GM23338 (cell line): ENCODE measurements at regions not wholly inside any gene's neighbourhood (a gene's known extent, or its start where the extent isn't known, plus 50 kb on each side); places are given as distances from the start of the nearest gene placed in this dataset.

Experiments
- CTCF ChIP-seq, 2 experiments: fragments of 200-600 bp in 1 of 2; sonication (generic) in 1 of 2; conservative IDR thresholded peaks; 2 replicates each; pipeline versions ENCODE4 v1.5.1 to v1.6.1; 2016 to 2017; ENCODE audit warnings: antibody characterized with exemption in 2 of 2, low read depth in 2 of 2, mild to moderate bottlenecking in 2 of 2, moderate library complexity in 1 of 2
- ETS1 ChIP-seq: IDR thresholded peaks from 2 replicates; pipeline ENCODE4 v1.6.1; 2016; ENCODE audit warnings: antibody characterized with exemption
- EZH2 ChIP-seq: fragments of 200-600 bp; sonication (generic); IDR thresholded peaks from one replicate; pipeline ENCODE4 v1.8.0; 2017; ENCODE audit warnings: antibody characterized with exemption, mild to moderate bottlenecking, low read depth; ENCODE audit not compliant: unreplicated experiment
- EZH2phosphoT487 ChIP-seq: fragments of 200-600 bp; sonication (generic); IDR thresholded peaks from one replicate; pipeline ENCODE4 v1.8.1; 2018; ENCODE audit warnings: antibody characterized with exemption; ENCODE audit not compliant: unreplicated experiment
- ZNF331 ChIP-seq: fragments of 250-450 bp; sonication (Bioruptor Pico); IDR thresholded peaks from 2 replicates; pipeline ENCODE4 v1.5.0; 2020; ENCODE audit warnings: low read depth, mild to moderate bottlenecking, moderate library complexity
- TF ChIP-seq, protein P1 (sequence below): IDR thresholded peaks from one replicate; pipeline ENCODE4 v1.6.1; 2018; ENCODE audit warnings: antibody characterized with exemption; ENCODE audit not compliant: unreplicated experiment

- TF ChIP-seq EZH2 (no peak), CTCF (conservative IDR thresholded peaks at IDR 0.05; ENCODE audit: low read depth in 2 of 2) (no peak), ETS1 (no peak), ZNF331 (CRISPR knock-in tag) (no peak), EZH2phosphoT487 (no peak)
- TF ChIP-seq, protein P1, sequence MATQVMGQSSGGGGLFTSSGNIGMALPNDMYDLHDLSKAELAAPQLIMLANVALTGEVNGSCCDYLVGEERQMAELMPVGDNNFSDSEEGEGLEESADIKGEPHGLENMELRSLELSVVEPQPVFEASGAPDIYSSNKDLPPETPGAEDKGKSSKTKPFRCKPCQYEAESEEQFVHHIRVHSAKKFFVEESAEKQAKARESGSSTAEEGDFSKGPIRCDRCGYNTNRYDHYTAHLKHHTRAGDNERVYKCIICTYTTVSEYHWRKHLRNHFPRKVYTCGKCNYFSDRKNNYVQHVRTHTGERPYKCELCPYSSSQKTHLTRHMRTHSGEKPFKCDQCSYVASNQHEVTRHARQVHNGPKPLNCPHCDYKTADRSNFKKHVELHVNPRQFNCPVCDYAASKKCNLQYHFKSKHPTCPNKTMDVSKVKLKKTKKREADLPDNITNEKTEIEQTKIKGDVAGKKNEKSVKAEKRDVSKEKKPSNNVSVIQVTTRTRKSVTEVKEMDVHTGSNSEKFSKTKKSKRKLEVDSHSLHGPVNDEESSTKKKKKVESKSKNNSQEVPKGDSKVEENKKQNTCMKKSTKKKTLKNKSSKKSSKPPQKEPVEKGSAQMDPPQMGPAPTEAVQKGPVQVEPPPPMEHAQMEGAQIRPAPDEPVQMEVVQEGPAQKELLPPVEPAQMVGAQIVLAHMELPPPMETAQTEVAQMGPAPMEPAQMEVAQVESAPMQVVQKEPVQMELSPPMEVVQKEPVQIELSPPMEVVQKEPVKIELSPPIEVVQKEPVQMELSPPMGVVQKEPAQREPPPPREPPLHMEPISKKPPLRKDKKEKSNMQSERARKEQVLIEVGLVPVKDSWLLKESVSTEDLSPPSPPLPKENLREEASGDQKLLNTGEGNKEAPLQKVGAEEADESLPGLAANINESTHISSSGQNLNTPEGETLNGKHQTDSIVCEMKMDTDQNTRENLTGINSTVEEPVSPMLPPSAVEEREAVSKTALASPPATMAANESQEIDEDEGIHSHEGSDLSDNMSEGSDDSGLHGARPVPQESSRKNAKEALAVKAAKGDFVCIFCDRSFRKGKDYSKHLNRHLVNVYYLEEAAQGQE: no peak
Measured at GRCh38 chr13:56888455-56888854, 252.3 kb upstream of the PRR20A start.
